Endothelial cell of umbilical vein (primary cell): ENCODE measurements at regions not wholly inside any gene's neighbourhood (a gene's known extent, or its start where the extent isn't known, plus 50 kb on each side); places are given as distances from the start of the nearest gene placed in this dataset.

Experiments
- BruUV-seq: library from RNA; stranded (reverse); fragments of 400-500 nt; replicated peaks from 2 replicates; lab custom pipeline; 2021; lab: Mats Ljungman, UMichigan
- CTCF ChIA-PET: fragments of 300-600, 350-600 bp; sonication (Branson Sonifier 250); formaldehyde crosslinking; loops from one replicate; lab custom pipeline; 2021; ENCODE audit warnings: antibody characterized with exemption, inconsistent platforms; lab: Charles Lee
- POLR2A ChIA-PET: fragments of 300-600, 350-600 bp; sonication (Branson Sonifier 250); formaldehyde crosslinking; loops from one replicate; lab custom pipeline; 2021; ENCODE audit warnings: antibody characterized with exemption, inconsistent platforms; lab: Charles Lee
- DNase-seq: peaks from one replicate; pipeline ENCODE4 v3.0.0-alpha.2; 2011; ENCODE audit warnings: low read depth, low spot score
- FAIRE-seq: peaks from 2 replicates; lab custom pipeline; 2011; peaks lifted over from hg19 to GRCh38; lab: Jason Lieb, UNC
- H2AFZ ChIP-seq: 2 replicates; pipeline ENCODE4 v1.6.0; 2012; ENCODE audit warnings: low read depth, low read length, control low read depth, inconsistent platforms
- H3K27ac ChIP-seq: 2 replicates; pipeline ENCODE4 v1.5.1; 2011; ENCODE audit warnings: low read depth, mild to moderate bottlenecking, control low read depth, low read length, moderate library complexity; ENCODE audit not compliant: insufficient read depth
- H3K27me3 ChIP-seq, 2 experiments: 2 replicates each; pipeline versions ENCODE4 v1.6.0 to v1.6.1; 2011; ENCODE audit warnings: low read length in 2 of 2, mixed read lengths in 1 of 2; ENCODE audit not compliant: control insufficient read depth in 2 of 2, insufficient read depth in 2 of 2
- H3K36me3 ChIP-seq, 2 experiments: 2 replicates in 1 of 2; 3 replicates in 1 of 2; pipeline ENCODE4 v1.5.1; 2011; ENCODE audit warnings: low read length in 2 of 2, mild to moderate bottlenecking in 1 of 2, moderate library complexity in 1 of 2; ENCODE audit not compliant: control insufficient read depth in 2 of 2, insufficient read depth in 2 of 2; ENCODE audit errors: extremely low read depth in 1 of 2
- H3K4me1 ChIP-seq: 3 replicates; pipeline ENCODE4 v1.5.1; 2011; ENCODE audit warnings: mild to moderate bottlenecking, low read length; ENCODE audit not compliant: control insufficient read depth, insufficient read depth; ENCODE audit errors: extremely low read depth
- H3K4me2 ChIP-seq: 2 replicates; pipeline ENCODE4 v1.6.1; 2011; ENCODE audit warnings: low read length, control low read depth, mixed read lengths; ENCODE audit not compliant: insufficient read depth
- H3K4me3 ChIP-seq, 3 experiments: fragments of 200-600 bp in 1 of 3; sonication (generic), shearing (Covaris generic) in 1 of 3; replicated peaks in 1 of 3; 2 replicates each; pipeline ENCODE4 v1.5.1; 2011 to 2016; ENCODE audit warnings: control low read depth in 3 of 3, low read length in 3 of 3, mild to moderate bottlenecking in 2 of 3, inconsistent platforms in 1 of 3, low read depth in 1 of 3, moderate library complexity in 1 of 3; ENCODE audit not compliant: insufficient read depth in 1 of 3
- H3K79me2 ChIP-seq: 2 replicates; pipeline ENCODE4 v1.6.0; 2012; ENCODE audit warnings: low read length, inconsistent platforms; ENCODE audit not compliant: control insufficient read depth, insufficient read depth
- H3K9ac ChIP-seq: replicated peaks from 2 replicates; pipeline ENCODE3; 2011; ENCODE audit warnings: low read length, control low read depth; ENCODE audit not compliant: insufficient read depth; ENCODE audit errors: extremely low read depth
- H3K9me1 ChIP-seq: replicated peaks from 3 replicates; pipeline ENCODE4 v1.6.0; 2011; ENCODE audit warnings: mild to moderate bottlenecking, low read length; ENCODE audit not compliant: control insufficient read depth, insufficient read depth; ENCODE audit errors: extremely low read depth
- H3K9me3 ChIP-seq: replicated peaks from 2 replicates; pipeline ENCODE4 v1.5.1; 2012; ENCODE audit warnings: low read length, inconsistent platforms; ENCODE audit not compliant: control insufficient read depth, insufficient read depth
- H4K20me1 ChIP-seq: replicated peaks from 2 replicates; pipeline ENCODE3; 2011; ENCODE audit warnings: mild to moderate bottlenecking, low read length; ENCODE audit not compliant: control insufficient read depth, insufficient read depth; ENCODE audit errors: extremely low read depth
- EZH2 ChIP-seq: IDR thresholded peaks from 2 replicates; pipeline ENCODE4 v1.6.1; 2012; ENCODE audit warnings: borderline replicate concordance, low read depth, mild to moderate bottlenecking, moderate library complexity, low read length, inconsistent platforms; ENCODE audit not compliant: severe bottlenecking
- FOS ChIP-seq: IDR thresholded peaks from 2 replicates; pipeline ENCODE4 v1.6.1; 2011; ENCODE audit warnings: mild to moderate bottlenecking, low read length, moderate library complexity, borderline replicate concordance; ENCODE audit not compliant: insufficient read depth
- GATA2 ChIP-seq: IDR thresholded peaks from 2 replicates; pipeline ENCODE4 v1.7.0; 2011; ENCODE audit warnings: low read depth, mild to moderate bottlenecking, moderate library complexity, mixed read lengths, low read length; ENCODE audit not compliant: insufficient read length, insufficient read depth
- JUN ChIP-seq: IDR thresholded peaks from 2 replicates; pipeline ENCODE4 v1.6.1; 2011; ENCODE audit warnings: borderline replicate concordance, low read depth; ENCODE audit not compliant: insufficient read length, insufficient read depth
- MYC ChIP-seq: IDR thresholded peaks from one replicate; pipeline ENCODE4 v1.6.1; 2011; ENCODE audit warnings: mild to moderate bottlenecking, low read depth, low read length
- POLR2AphosphoS5 ChIP-seq: IDR thresholded peaks from 2 replicates; pipeline ENCODE4 v1.6.1; 2012; ENCODE audit warnings: low read depth, mild to moderate bottlenecking, control low read depth, low read length, moderate library complexity; ENCODE audit not compliant: insufficient read depth
- dilution Hi-C: fragments of 300-500 bp; cut with MboI; formaldehyde crosslinking; loops from one replicate; pipeline ENCODE4 v1.15.0; 2019; ENCODE audit warnings: low sequenced_read_pairs; ENCODE audit not compliant: extremely low pct_ligation_motif_present
- intact Hi-C: fragments of 100-400 bp; cut with micrococcal nuclease; formaldehyde crosslinking; loops from one replicate; pipeline ENCODE4 v1.10.0; 2022
- TF ChIP-seq, protein P1 (sequence below), 2 donors: IDR thresholded peaks; 1 replicate in 1 of 2; 2 replicates in 1 of 2; pipeline ENCODE4 v1.5.1; 2011; ENCODE audit warnings: low read length in 2 of 2, mild to moderate bottlenecking in 2 of 2, moderate library complexity in 2 of 2, control low read depth in 1 of 2, inconsistent platforms in 1 of 2, low read depth in 1 of 2; ENCODE audit not compliant: insufficient read depth in 1 of 2; ENCODE audit errors: extremely low read depth in 1 of 2

DNA sequence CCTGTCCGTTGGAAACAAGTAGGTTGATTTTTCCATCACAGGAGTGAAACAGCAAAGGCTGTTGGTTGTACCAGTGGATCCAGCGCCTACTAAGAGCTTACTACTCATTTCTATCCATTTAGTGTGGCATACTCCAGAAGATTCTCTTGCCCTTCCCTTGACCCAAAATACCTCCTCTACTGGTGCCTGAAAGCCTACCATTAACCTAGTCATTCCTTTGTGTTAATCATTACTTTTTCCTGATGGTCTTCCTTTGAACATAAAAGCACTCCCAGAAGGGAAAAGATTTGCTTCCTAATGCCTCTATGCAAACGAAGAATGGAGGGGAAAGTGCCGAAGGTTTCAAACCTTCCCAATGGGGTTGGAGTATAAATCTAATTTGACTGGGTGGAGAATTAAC lies 123.3 kb downstream of the QRSL1 start:
- no peaks in the 10 kb centered on the region for H3K9me1 ChIP-seq
- H3K9ac ChIP-seq, result no peak overlapping the region
- no peaks in the 10 kb centered on the region for H3K4me1 ChIP-seq
- no peaks in the 10 kb centered on the region for H3K79me2 ChIP-seq
- CTCF ChIA-PET, result interaction anchor here (1.2 kb wide), 1 partner anchor 145 kb away, joined by 3 read pairs; no protein-coding TSS in a partner anchor
- FAIRE-seq, result no peak
- H2AFZ ChIP-seq, result no peak overlapping the region
- TF ChIP-seq EZH2 (no peak), MYC (no peak), GATA2 (no peak), JUN (no peak), POLR2AphosphoS5 (no peak), FOS (no peak)
- TF ChIP-seq, protein P1, sequence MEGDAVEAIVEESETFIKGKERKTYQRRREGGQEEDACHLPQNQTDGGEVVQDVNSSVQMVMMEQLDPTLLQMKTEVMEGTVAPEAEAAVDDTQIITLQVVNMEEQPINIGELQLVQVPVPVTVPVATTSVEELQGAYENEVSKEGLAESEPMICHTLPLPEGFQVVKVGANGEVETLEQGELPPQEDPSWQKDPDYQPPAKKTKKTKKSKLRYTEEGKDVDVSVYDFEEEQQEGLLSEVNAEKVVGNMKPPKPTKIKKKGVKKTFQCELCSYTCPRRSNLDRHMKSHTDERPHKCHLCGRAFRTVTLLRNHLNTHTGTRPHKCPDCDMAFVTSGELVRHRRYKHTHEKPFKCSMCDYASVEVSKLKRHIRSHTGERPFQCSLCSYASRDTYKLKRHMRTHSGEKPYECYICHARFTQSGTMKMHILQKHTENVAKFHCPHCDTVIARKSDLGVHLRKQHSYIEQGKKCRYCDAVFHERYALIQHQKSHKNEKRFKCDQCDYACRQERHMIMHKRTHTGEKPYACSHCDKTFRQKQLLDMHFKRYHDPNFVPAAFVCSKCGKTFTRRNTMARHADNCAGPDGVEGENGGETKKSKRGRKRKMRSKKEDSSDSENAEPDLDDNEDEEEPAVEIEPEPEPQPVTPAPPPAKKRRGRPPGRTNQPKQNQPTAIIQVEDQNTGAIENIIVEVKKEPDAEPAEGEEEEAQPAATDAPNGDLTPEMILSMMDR (IDR thresholded peaks at IDR 0.05; ENCODE audit: extremely low read depth in 1 of 2, insufficient read depth in 1 of 2, low read depth in 1 of 2, low read length in 2 of 2), result no peak
- no peaks in the 10 kb centered on the region for H4K20me1 ChIP-seq
- POLR2A ChIA-PET, result no interaction called here
- no peak for DNase-seq
- dilution Hi-C loops, result no loop called here
- no TSS peak for BruUV-seq
- H3K9me3 ChIP-seq, result no peaks in the 10 kb centered on the region
- no peak overlapping the region for H3K4me3 ChIP-seq
- intact Hi-C loops, result no loop called here
- H3K27ac ChIP-seq, result no peak overlapping the region
- no peaks in the 10 kb centered on the region for H3K36me3 ChIP-seq
- H3K27me3 ChIP-seq, result no peaks in the 10 kb centered on the region
- no peak overlapping the region for H3K4me2 ChIP-seq
